ENCODE measurements at regions not wholly inside any gene's neighbourhood (a gene's known extent, or its start where the extent isn't known, plus 50 kb on each side); places are given as distances from the start of the nearest gene placed in this dataset.

- H3K4me3 ChIP-seq (ENCODE audit: insufficient read depth in 1 of 2, low read depth in 1 of 2, low read length in 2 of 2) = no peak overlapping the region
- no peak overlapping the region for H3K4me2 ChIP-seq (ENCODE audit: low read length, poor library complexity, severe bottlenecking)
- H3K4ac ChIP-seq (ENCODE audit: low read depth in 1 of 2, low read length in 2 of 2) = no peak overlapping the region
- no peak for DNase-seq
- H2AFZ ChIP-seq (ENCODE audit: low read depth, low read length) = no peak overlapping the region
- no peak overlapping the region for H3K18ac ChIP-seq (ENCODE audit: low read depth in 1 of 2, low read length in 2 of 2)
- H2AK5ac ChIP-seq (ENCODE audit: low read length, severe bottlenecking) = no peak overlapping the region
- no peak overlapping the region for H4K8ac ChIP-seq (ENCODE audit: low read length)
- no peak overlapping the region for H3K27ac ChIP-seq (ENCODE audit: low read length, poor library complexity, severe bottlenecking)
- H3K23ac ChIP-seq (ENCODE audit: low read length in 2 of 2) = no peak overlapping the region
- no peaks in the 10 kb centered on the region for H3K4me1 ChIP-seq (ENCODE audit: control insufficient read depth, insufficient read depth, low read depth, low read length)
- no peaks in the 10 kb centered on the region for H3K79me1 ChIP-seq (replicated peaks; ENCODE audit: low read length, poor library complexity, severe bottlenecking)
- no peak overlapping the region for H4K91ac ChIP-seq (ENCODE audit: low read length)
- no peak overlapping the region for H2BK5ac ChIP-seq (ENCODE audit: low read depth, low read length, poor library complexity, severe bottlenecking)
- no peak overlapping the region for H3K9ac ChIP-seq (ENCODE audit: low read length)
- no peaks in the 10 kb centered on the region for H3K36me3 ChIP-seq (ENCODE audit: control insufficient read depth in 1 of 2, insufficient read depth in 2 of 2, low read depth in 1 of 2, low read length in 2 of 2)
- no peak overlapping the region for H2BK15ac ChIP-seq (ENCODE audit: low read depth, poor library complexity, severe bottlenecking)
- H2BK12ac ChIP-seq (ENCODE audit: low read length in 2 of 2) = no peak overlapping the region
- WGBS = 63% methylated on average over 2 of the region's 2 CpGs
- peaks cover 9% of the 10 kb centered on the region for H3K9me3 ChIP-seq (ENCODE audit: control insufficient read depth, low read length)
- H3K14ac ChIP-seq (ENCODE audit: low read length in 2 of 2) = no peak overlapping the region
- no peaks in the 10 kb centered on the region for H3K27me3 ChIP-seq (ENCODE audit: control insufficient read depth in 1 of 2, insufficient read depth in 1 of 2, low read length in 2 of 2)
- no peak overlapping the region for H2BK120ac ChIP-seq (ENCODE audit: low read depth, low read length)
These were observed 1382.8 kb upstream of the CELF4 start for GRCh38 chr18:38948436-38948835.

DNA sequence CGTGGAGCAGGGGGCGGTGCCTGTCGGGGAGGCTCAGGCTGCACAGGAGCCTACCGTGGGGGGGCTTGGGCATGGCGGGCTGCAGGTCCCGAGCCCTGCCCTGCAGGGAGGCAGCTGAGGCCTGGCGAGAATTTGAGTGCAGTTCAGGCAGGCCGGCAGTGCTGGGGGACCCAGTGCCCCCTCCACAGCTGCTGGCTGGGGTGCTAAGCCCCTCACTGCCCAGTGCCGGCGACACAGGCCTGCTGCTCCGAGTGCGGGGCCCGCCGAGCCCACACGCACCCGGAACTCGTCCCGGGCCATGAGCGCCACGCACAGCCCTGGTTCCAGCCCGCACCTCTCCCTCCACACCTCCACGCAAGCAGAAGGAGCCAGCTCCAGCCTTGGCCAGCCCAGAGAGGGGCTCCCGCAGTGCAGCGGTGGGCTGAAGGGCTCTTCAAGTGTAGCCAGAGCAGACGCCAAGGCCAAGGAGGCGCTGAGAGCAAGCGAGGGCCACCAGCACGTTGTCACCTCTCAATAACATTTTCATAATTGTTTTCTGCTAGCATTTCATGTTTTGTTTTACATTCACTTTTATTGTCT is 1378.9 kb upstream of the CELF4 start:
- no peak overlapping the region for H2BK120ac ChIP-seq (ENCODE audit: low read depth, low read length)
- no peaks in the 10 kb centered on the region for H3K36me3 ChIP-seq (ENCODE audit: control insufficient read depth in 1 of 2, insufficient read depth in 2 of 2, low read depth in 1 of 2, low read length in 2 of 2)
- H2BK15ac ChIP-seq (ENCODE audit: low read depth, poor library complexity, severe bottlenecking) = no peak overlapping the region
- no peak overlapping the region for H3K14ac ChIP-seq (ENCODE audit: low read length in 2 of 2)
- H3K4me3 ChIP-seq (ENCODE audit: insufficient read depth in 1 of 2, low read depth in 1 of 2, low read length in 2 of 2) = no peak overlapping the region
- H3K23ac ChIP-seq (ENCODE audit: low read length in 2 of 2) = no peak overlapping the region
- H2BK12ac ChIP-seq (ENCODE audit: low read length in 2 of 2) = no peak overlapping the region
- H3K9me3 ChIP-seq (ENCODE audit: control insufficient read depth, low read length) = peaks cover 9% of the 10 kb centered on the region
- no peaks in the 10 kb centered on the region for H3K79me1 ChIP-seq (replicated peaks; ENCODE audit: low read length, poor library complexity, severe bottlenecking)
- no peak overlapping the region for H3K18ac ChIP-seq (ENCODE audit: low read depth in 1 of 2, low read length in 2 of 2)
- H3K9ac ChIP-seq (ENCODE audit: low read length) = no peak overlapping the region
- no peaks in the 10 kb centered on the region for H3K27me3 ChIP-seq (ENCODE audit: control insufficient read depth in 1 of 2, insufficient read depth in 1 of 2, low read length in 2 of 2)
- DNase-seq = no peak
- H4K91ac ChIP-seq (ENCODE audit: low read length) = no peak overlapping the region
- H3K4me1 ChIP-seq (ENCODE audit: control insufficient read depth, insufficient read depth, low read depth, low read length) = no peaks in the 10 kb centered on the region
- no peak overlapping the region for H2BK5ac ChIP-seq (ENCODE audit: low read depth, low read length, poor library complexity, severe bottlenecking)
- H3K4ac ChIP-seq (ENCODE audit: low read depth in 1 of 2, low read length in 2 of 2) = no peak overlapping the region
- no peak overlapping the region for H3K4me2 ChIP-seq (ENCODE audit: low read length, poor library complexity, severe bottlenecking)
- WGBS = 86% methylated on average over 28 of the region's 28 CpGs
- H3K27ac ChIP-seq (ENCODE audit: low read length, poor library complexity, severe bottlenecking) = no peak overlapping the region
- H4K8ac ChIP-seq (ENCODE audit: low read length) = no peak overlapping the region
- H2AFZ ChIP-seq (ENCODE audit: low read depth, low read length) = no peak overlapping the region
- no peak overlapping the region for H2AK5ac ChIP-seq (ENCODE audit: low read length, severe bottlenecking)

DNA sequence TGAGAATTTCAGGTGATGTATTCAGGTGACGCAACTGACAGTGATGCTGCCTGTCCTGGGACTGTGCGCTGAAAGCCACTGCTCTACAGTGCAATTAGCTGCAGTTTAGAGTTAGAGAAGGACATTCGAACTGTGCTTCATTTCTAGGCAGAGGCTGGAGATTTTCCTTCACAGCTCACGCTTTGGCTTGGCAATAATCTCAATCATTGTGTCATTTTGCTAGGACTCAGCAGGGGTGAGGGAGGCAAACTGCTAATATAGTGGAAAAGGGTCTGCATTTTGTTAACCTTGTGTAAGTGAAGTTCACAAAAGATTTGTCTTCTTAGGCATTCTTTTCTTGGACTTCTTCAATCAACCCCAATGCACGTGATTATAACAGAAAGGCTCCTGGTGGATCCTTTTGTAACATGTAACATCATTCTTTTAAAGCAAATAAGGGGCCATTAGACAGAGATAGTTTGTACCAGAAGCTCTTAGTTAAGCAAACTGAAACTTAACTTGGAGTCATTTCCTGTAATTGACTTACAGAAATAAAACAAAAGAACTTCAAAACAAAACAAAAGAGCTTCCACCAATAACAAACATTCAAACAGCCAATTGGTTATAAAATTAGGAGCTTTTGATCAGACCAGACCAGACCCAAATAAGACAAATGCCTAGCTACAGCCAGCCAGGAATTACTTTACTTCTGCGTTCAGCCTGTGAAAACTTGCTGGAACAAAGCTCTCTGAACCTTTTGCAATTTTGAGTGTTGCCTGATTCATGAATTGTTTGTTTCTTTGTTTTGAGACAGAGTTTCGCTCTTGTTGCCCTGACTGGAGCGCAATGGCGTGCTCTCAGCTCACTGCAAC is 1376.3 kb upstream of the CELF4 start:
- Histone ChIP-seq H2BK5ac (ENCODE audit: low read depth, low read length, poor library complexity, severe bottlenecking) (no peak overlapping the region), H3K4me2 (ENCODE audit: low read length, poor library complexity, severe bottlenecking) (no peak overlapping the region), H3K27ac (ENCODE audit: low read length, poor library complexity, severe bottlenecking) (no peak overlapping the region), H2BK15ac (ENCODE audit: low read depth, poor library complexity, severe bottlenecking) (no peak overlapping the region), H4K8ac (ENCODE audit: low read length) (no peak overlapping the region), H3K9ac (ENCODE audit: low read length) (no peak overlapping the region), H3K4me1 (ENCODE audit: control insufficient read depth, insufficient read depth, low read depth, low read length) (no peaks in the 10 kb centered on the region), H3K23ac (ENCODE audit: low read length in 2 of 2) (no peak overlapping the region), H2BK12ac (ENCODE audit: low read length in 2 of 2) (no peak overlapping the region), H3K4me3 (ENCODE audit: insufficient read depth in 1 of 2, low read depth in 1 of 2, low read length in 2 of 2) (no peak overlapping the region), H2BK120ac (ENCODE audit: low read depth, low read length) (no peak overlapping the region), H3K9me3 (ENCODE audit: control insufficient read depth, low read length) (peaks cover 9% of the 10 kb centered on the region), H3K4ac (ENCODE audit: low read depth in 1 of 2, low read length in 2 of 2) (no peak overlapping the region), H2AFZ (ENCODE audit: low read depth, low read length) (no peak overlapping the region), H2AK5ac (ENCODE audit: low read length, severe bottlenecking) (no peak overlapping the region), H3K27me3 (ENCODE audit: control insufficient read depth in 1 of 2, insufficient read depth in 1 of 2, low read length in 2 of 2) (no peaks in the 10 kb centered on the region), H4K91ac (ENCODE audit: low read length) (no peak overlapping the region), H3K79me1 (replicated peaks; ENCODE audit: low read length, poor library complexity, severe bottlenecking) (no peaks in the 10 kb centered on the region), H3K14ac (ENCODE audit: low read length in 2 of 2) (no peak overlapping the region), H3K18ac (ENCODE audit: low read depth in 1 of 2, low read length in 2 of 2) (no peak overlapping the region), H3K36me3 (ENCODE audit: control insufficient read depth in 1 of 2, insufficient read depth in 2 of 2, low read depth in 1 of 2, low read length in 2 of 2) (no peaks in the 10 kb centered on the region)
- DNase-seq = no peak
- WGBS = 81% methylated on average over 8 of the region's 9 CpGs

- Histone ChIP-seq H4K91ac (ENCODE audit: low read length) (no peak overlapping the region), H2AK5ac (ENCODE audit: low read length, severe bottlenecking) (no peak overlapping the region), H3K23ac (ENCODE audit: low read length in 2 of 2) (no peak overlapping the region), H2BK15ac (ENCODE audit: low read depth, poor library complexity, severe bottlenecking) (no peak overlapping the region), H2BK5ac (ENCODE audit: low read depth, low read length, poor library complexity, severe bottlenecking) (no peak overlapping the region), H3K79me1 (replicated peaks; ENCODE audit: low read length, poor library complexity, severe bottlenecking) (no peaks in the 10 kb centered on the region), H3K27ac (ENCODE audit: low read length, poor library complexity, severe bottlenecking) (no peak overlapping the region), H3K18ac (ENCODE audit: low read depth in 1 of 2, low read length in 2 of 2) (no peak overlapping the region), H2AFZ (ENCODE audit: low read depth, low read length) (no peak overlapping the region), H3K9me3 (ENCODE audit: control insufficient read depth, low read length) (peaks cover 9% of the 10 kb centered on the region), H4K8ac (ENCODE audit: low read length) (no peak overlapping the region), H2BK12ac (ENCODE audit: low read length in 2 of 2) (no peak overlapping the region), H3K27me3 (ENCODE audit: control insufficient read depth in 1 of 2, insufficient read depth in 1 of 2, low read length in 2 of 2) (no peaks in the 10 kb centered on the region), H3K4me2 (ENCODE audit: low read length, poor library complexity, severe bottlenecking) (no peak overlapping the region), H3K9ac (ENCODE audit: low read length) (no peak overlapping the region), H3K4ac (ENCODE audit: low read depth in 1 of 2, low read length in 2 of 2) (no peak overlapping the region), H2BK120ac (ENCODE audit: low read depth, low read length) (no peak overlapping the region), H3K4me1 (ENCODE audit: control insufficient read depth, insufficient read depth, low read depth, low read length) (no peaks in the 10 kb centered on the region), H3K14ac (ENCODE audit: low read length in 2 of 2) (no peak overlapping the region), H3K4me3 (ENCODE audit: insufficient read depth in 1 of 2, low read depth in 1 of 2, low read length in 2 of 2) (no peak overlapping the region), H3K36me3 (ENCODE audit: control insufficient read depth in 1 of 2, insufficient read depth in 2 of 2, low read depth in 1 of 2, low read length in 2 of 2) (no peaks in the 10 kb centered on the region)
- 85% methylated on average over 13 of the region's 13 CpGs for WGBS
- DNase-seq = peak; percentile 89
These were observed 1375.4 kb upstream of the CELF4 start for GRCh38 chr18:38940863-38941531.
